K562 (cell line): ENCODE measurements at regions not wholly inside any gene's neighbourhood (a gene's known extent, or its start where the extent isn't known, plus 50 kb on each side); places are given as distances from the start of the nearest gene placed in this dataset.

Experiments
- ATAC-seq: fragments of 200-7000 bp; cut with Tn5 transposase; 3 replicates; pipeline ENCODE4 v1.9.1; 2020; ENCODE audit warnings: moderate library complexity
- BruUV-seq: library from RNA; stranded (reverse); fragments of 400-500 nt; replicated peaks from 2 replicates; lab custom pipeline; 2021; lab: Mats Ljungman, UMichigan
- CTCF ChIA-PET: fragments of 300-600 bp; formaldehyde crosslinking; extraction: SDS; loops from one replicate; lab custom pipeline; 2021; ENCODE audit warnings: low intra/inter-chr PET ratio; lab: Yijun Ruan, JAX
- POLR2A ChIA-PET: fragments of 300-600, 350-650 bp; sonication (Branson Sonifier 250); formaldehyde crosslinking; extraction: SDS; loops from one replicate; lab custom pipeline; 2021; ENCODE audit warnings: antibody characterized with exemption, inconsistent platforms; lab: Yijun Ruan, JAX
- DNase-seq, 4 experiments: peaks; one replicate each; pipeline versions ENCODE4 v3.0.0 to v3.0.0-alpha.2; 2011 to 2018; ENCODE audit warnings: low spot score in 3 of 4, mixed read lengths in 3 of 4; ENCODE audit errors: extremely low read depth in 1 of 4
- FAIRE-seq: peaks from 2 replicates; lab custom pipeline; 2011; peaks lifted over from hg19 to GRCh38; lab: Jason Lieb, UNC
- H2AFZ ChIP-seq: 2 replicates; pipeline ENCODE4 v1.6.0; 2011; ENCODE audit warnings: low read depth, low read length, control low read depth, inconsistent platforms
- H3K27ac ChIP-seq: fragments of 200-600 bp; 3 replicates; pipeline ENCODE4 v1.8.0; 2011; ENCODE audit warnings: low read depth, mild to moderate bottlenecking, control low read depth, inconsistent platforms, low read length, moderate library complexity, mixed read lengths; ENCODE audit errors: extremely low read depth
- H3K27me3 ChIP-seq, 2 experiments: fragments of 300-600 bp in 1 of 2; 2 replicates in 1 of 2; 3 replicates in 1 of 2; pipeline versions ENCODE4 v1.6.0 to v1.8.0; 2011; ENCODE audit warnings: inconsistent platforms in 2 of 2, low read length in 2 of 2, mild to moderate bottlenecking in 1 of 2, mixed read lengths in 1 of 2, moderate library complexity in 1 of 2; ENCODE audit not compliant: control insufficient read depth in 2 of 2, insufficient read depth in 2 of 2
- H3K36me3 ChIP-seq: fragments of 300-600 bp; 3 replicates; pipeline ENCODE4 v1.8.0; 2011; ENCODE audit warnings: mild to moderate bottlenecking, low read length, inconsistent platforms; ENCODE audit not compliant: control insufficient read depth, insufficient read depth
- H3K4me1 ChIP-seq, 2 experiments: fragments of 200-600 bp in 1 of 2; replicated peaks in 1 of 2; 2 replicates in 1 of 2; 3 replicates in 1 of 2; pipeline versions ENCODE4 v1.5.1 to v1.8.0; 2011; ENCODE audit warnings: inconsistent platforms in 2 of 2, low read length in 2 of 2, mild to moderate bottlenecking in 1 of 2, mixed read lengths in 1 of 2, moderate library complexity in 1 of 2; ENCODE audit not compliant: control insufficient read depth in 2 of 2, insufficient read depth in 2 of 2
- H3K4me2 ChIP-seq: 2 replicates; pipeline ENCODE4 v1.6.1; 2011; ENCODE audit warnings: low read length, control low read depth, inconsistent platforms, mixed read lengths; ENCODE audit not compliant: insufficient read depth
- H3K4me3 ChIP-seq: fragments of 200-600 bp; sonication (generic), shearing (Covaris generic); 2 replicates; pipeline ENCODE4 v1.5.1; 2016; ENCODE audit warnings: control low read depth, inconsistent platforms
- H3K79me2 ChIP-seq: fragments of 200-600 bp; 3 replicates; pipeline ENCODE4 v1.8.0; 2011; ENCODE audit warnings: low read length, inconsistent platforms; ENCODE audit not compliant: control insufficient read depth, insufficient read depth
- H3K9ac ChIP-seq, 2 experiments: 2 replicates each; pipeline versions ENCODE4 v1.6.0 to v1.6.1; 2011; ENCODE audit warnings: low read depth in 2 of 2, low read length in 2 of 2, control low read depth in 1 of 2, inconsistent platforms in 1 of 2, mild to moderate bottlenecking in 1 of 2, mixed read lengths in 1 of 2; ENCODE audit not compliant: insufficient read depth in 1 of 2
- H3K9me1 ChIP-seq: one replicate; pipeline ENCODE4 v1.6.0; 2011; ENCODE audit warnings: inconsistent platforms, mild to moderate bottlenecking, low read length, moderate library complexity; ENCODE audit not compliant: control insufficient read depth, insufficient read depth
- H3K9me3 ChIP-seq: replicated peaks from 2 replicates; pipeline ENCODE4 v1.5.1; 2011; ENCODE audit warnings: low read depth, low read length, inconsistent platforms; ENCODE audit not compliant: control insufficient read depth, insufficient read depth
- H4K20me1 ChIP-seq: replicated peaks from 2 replicates; pipeline ENCODE4 v1.6.1; 2011; ENCODE audit warnings: low read length, inconsistent platforms, mixed read lengths; ENCODE audit not compliant: control insufficient read depth, insufficient read depth
- CSDE1 ChIP-seq, 2 experiments: fragments of 450-650 bp; IDR thresholded peaks; 2 replicates each; pipeline ENCODE4 v1.6.1; 2016; ENCODE audit warnings: mild to moderate bottlenecking in 1 of 2
- FOXK2 ChIP-seq, 2 experiments: fragments of 450-650 bp; IDR thresholded peaks in 1 of 2; conservative IDR thresholded peaks in 1 of 2; 2 replicates each; pipeline ENCODE4 v1.6.1; 2016; ENCODE audit warnings: low read depth in 2 of 2, mild to moderate bottlenecking in 1 of 2
- HEY1 ChIP-seq: fragments of 250-450 bp; sonication (Bioruptor Pico); IDR thresholded peaks from 2 replicates; pipeline ENCODE4 v1.5.0; 2020; ENCODE audit warnings: mild to moderate bottlenecking, moderate library complexity, borderline replicate concordance
- ID3 ChIP-seq, 2 experiments: fragments of 250-450 bp in 1 of 2; fragments of 450-650 bp in 1 of 2; sonication (Bioruptor Pico) in 1 of 2; IDR thresholded peaks; 2 replicates each; pipeline versions ENCODE4 v1.6.1 to v1.8.0; 2016 to 2021; ENCODE audit warnings: mild to moderate bottlenecking in 2 of 2, moderate library complexity in 2 of 2, missing compliant biosample characterization in 1 of 2, missing genetic modification characterization in 1 of 2
- PHB ChIP-seq: fragments of 250-450 bp; sonication (Bioruptor Pico); IDR thresholded peaks from 2 replicates; pipeline ENCODE4 v1.5.0; 2021
- PRMT5 ChIP-seq: sonication (generic); formaldehyde crosslinking; IDR thresholded peaks from 2 replicates; pipeline ENCODE4 v1.5.0; 2020; ENCODE audit warnings: missing genetic modification reagents
- RBM15 ChIP-seq: fragments of 200-400 bp; formaldehyde crosslinking; IDR thresholded peaks from 2 replicates; pipeline ENCODE4 v1.6.1; 2018; ENCODE audit warnings: mild to moderate bottlenecking, low read length, moderate library complexity; ENCODE audit not compliant: insufficient read depth
- RERE ChIP-seq: sonication (generic); formaldehyde crosslinking; IDR thresholded peaks from 2 replicates; pipeline ENCODE4 v1.8.0; 2023; ENCODE audit warnings: missing genetic modification reagents, mild to moderate bottlenecking, borderline replicate concordance
- STAT5B ChIP-seq: fragments of 250-450 bp; sonication (Bioruptor Pico); IDR thresholded peaks from 2 replicates; pipeline ENCODE4 v1.8.0; 2021; ENCODE audit warnings: mild to moderate bottlenecking, inconsistent platforms
- TCF15 ChIP-seq: fragments of 250-450 bp; sonication (Bioruptor Pico); IDR thresholded peaks from 2 replicates; pipeline ENCODE4 v1.8.0; 2022; ENCODE audit warnings: moderate library complexity, mild to moderate bottlenecking, inconsistent platforms
- XRCC4 ChIP-seq: IDR thresholded peaks from one replicate; pipeline ENCODE4 v1.6.1; 2011; ENCODE audit not compliant: insufficient read depth, insufficient read length; ENCODE audit errors: extremely low read depth
- ZNF239 ChIP-seq: fragments of 250-450 bp; sonication (Bioruptor Pico); IDR thresholded peaks from 2 replicates; pipeline ENCODE4 v1.4.0; 2020; ENCODE audit warnings: mild to moderate bottlenecking
- WGBS: fragments of 100-300 bp; shearing (Covaris generic); methylation state at CpG from one replicate; pipeline ENCODE4 v1.1.6; 2016; ENCODE audit warnings: low coverage, mixed read lengths; ENCODE audit not compliant: insufficient coverage; ENCODE audit errors: missing lambda C conversion rate; 5-methylcytosine and 5-hydroxymethylcytosine counted together
- in situ Hi-C: fragments of 300-500 bp; cut with MboI; formaldehyde crosslinking; loops from 4 replicates; pipeline ENCODE4 v1.15.0; 2018; ENCODE audit warnings: inconsistent platforms, mixed read lengths
- intact Hi-C: fragments of 100-400 bp; cut with micrococcal nuclease; formaldehyde crosslinking; loops from 2 replicates; pipeline ENCODE4 v1.14.2; 2022

- TF ChIP-seq TCF15 (CRISPR knock-in tag) (no peak), RBM15 (no peak), FOXK2 (conservative IDR thresholded peaks at IDR 0.05 in 1 of 2, IDR thresholded peaks at IDR 0.05 in 1 of 2; ENCODE audit: low read depth in 2 of 2) (no peak)
Observed at GRCh38 chr22:48263791-48264351, 1501.4 kb downstream of the TBC1D22A start (continued).

GRCh38 chr22:48263431-48263765, 1500.9 kb downstream of the TBC1D22A start:
- in situ Hi-C loops (no loop called here), intact Hi-C loops (no loop called here)
- CTCF ChIA-PET = no interaction called here
- Histone ChIP-seq H3K4me1 (no peaks in the 10 kb centered on the region; a peak in 1 of 5 replicates), H4K20me1 (no peaks in the 10 kb centered on the region), H2AFZ (no peak overlapping the region), H3K36me3 (no peaks in the 10 kb centered on the region), H3K9me3 (no peaks in the 10 kb centered on the region), H3K9ac (no peak overlapping the region), H3K4me2 (no peak overlapping the region), H3K27ac (no peak overlapping the region), H3K4me3 (no peak overlapping the region), H3K9me1 (no peaks in the 10 kb centered on the region), H3K27me3 (peaks cover 0 to 14% of the 10 kb centered on the region in 2 experiments; a peak in 2 of 5 replicates), H3K79me2 (no peaks in the 10 kb centered on the region)
- POLR2A ChIA-PET = no interaction called here
- ATAC-seq = no peak
- 0% methylated on average over 5 of the region's 7 CpGs for WGBS
- no TSS peak for BruUV-seq
- DNase-seq = no peak
- no peak for FAIRE-seq
- TF ChIP-seq HEY1 (CRISPR knock-in tag) (no peak), STAT5B (CRISPR knock-in tag) (no peak), XRCC4 (no peak), PRMT5 (CRISPR knock-in tag) (no peak), ZNF239 (no peak), PHB (CRISPR knock-in tag) (no peak), RERE (no peak), ID3 (CRISPR knock-in tag; IDR thresholded peaks at IDR 0.05) (no peak), ID3 (tag; IDR thresholded peaks at IDR 0.05) (no peak), CSDE1 (IDR thresholded peaks at IDR 0.05) (no peak)
